AG04450 (cell line): ENCODE measurements at regions not wholly inside any gene's neighbourhood (a gene's known extent, or its start where the extent isn't known, plus 50 kb on each side); places are given as distances from the start of the nearest gene placed in this dataset.

Experiments used
- CTCF ChIA-PET: fragments of 300-600, 350-600 bp; formaldehyde crosslinking; extraction: SDS; loops from one replicate; lab custom pipeline; 2022; ENCODE audit warnings: antibody characterized with exemption, inconsistent platforms; lab: Charles Lee
- POLR2A ChIA-PET: fragments of 350-600 bp; formaldehyde crosslinking; extraction: SDS; loops from one replicate; lab custom pipeline; 2021; ENCODE audit warnings: antibody characterized with exemption, inconsistent platforms; lab: Yijun Ruan, JAX
- DNase-seq: peaks from one replicate; pipeline ENCODE4 v3.0.0-alpha.2; 2011; ENCODE audit warnings: low read depth, low spot score
- H3K27ac ChIP-seq: one replicate; pipeline ENCODE4 v1.5.1; 2012; ENCODE audit warnings: low read depth, low read length, control low read depth
- H3K27me3 ChIP-seq: one replicate; pipeline ENCODE4 v1.6.0; 2012; ENCODE audit warnings: low read length; ENCODE audit not compliant: control insufficient read depth, insufficient read depth
- H3K4me3 ChIP-seq: 2 replicates; pipeline ENCODE4 v1.5.1; 2011; ENCODE audit warnings: mild to moderate bottlenecking, low read depth, low read length, control low read depth
- H3K9me3 ChIP-seq: 2 replicates; pipeline ENCODE4 v1.5.1; 2012; ENCODE audit warnings: low read length; ENCODE audit not compliant: control insufficient read depth, insufficient read depth
- TF ChIP-seq, protein P1 (sequence below): IDR thresholded peaks from 2 replicates; pipeline ENCODE4 v1.5.1; 2011; ENCODE audit warnings: low read depth, low read length, control low read depth, inconsistent platforms

GRCh38 chr12:105862163-105862821 lies 276.5 kb downstream of the NUAK1 start:
- DNase-seq, result no peak
- Histone ChIP-seq H3K27ac (no peak overlapping the region), H3K9me3 (peaks cover 3% of the 10 kb centered on the region; the same call in 1 of the 2 replicates), H3K4me3 (no peak overlapping the region), H3K27me3 (no peaks in the 10 kb centered on the region)
- ChIA-PET CTCF (no interaction called here), POLR2A (no interaction called here)
- TF ChIP-seq, protein P1, sequence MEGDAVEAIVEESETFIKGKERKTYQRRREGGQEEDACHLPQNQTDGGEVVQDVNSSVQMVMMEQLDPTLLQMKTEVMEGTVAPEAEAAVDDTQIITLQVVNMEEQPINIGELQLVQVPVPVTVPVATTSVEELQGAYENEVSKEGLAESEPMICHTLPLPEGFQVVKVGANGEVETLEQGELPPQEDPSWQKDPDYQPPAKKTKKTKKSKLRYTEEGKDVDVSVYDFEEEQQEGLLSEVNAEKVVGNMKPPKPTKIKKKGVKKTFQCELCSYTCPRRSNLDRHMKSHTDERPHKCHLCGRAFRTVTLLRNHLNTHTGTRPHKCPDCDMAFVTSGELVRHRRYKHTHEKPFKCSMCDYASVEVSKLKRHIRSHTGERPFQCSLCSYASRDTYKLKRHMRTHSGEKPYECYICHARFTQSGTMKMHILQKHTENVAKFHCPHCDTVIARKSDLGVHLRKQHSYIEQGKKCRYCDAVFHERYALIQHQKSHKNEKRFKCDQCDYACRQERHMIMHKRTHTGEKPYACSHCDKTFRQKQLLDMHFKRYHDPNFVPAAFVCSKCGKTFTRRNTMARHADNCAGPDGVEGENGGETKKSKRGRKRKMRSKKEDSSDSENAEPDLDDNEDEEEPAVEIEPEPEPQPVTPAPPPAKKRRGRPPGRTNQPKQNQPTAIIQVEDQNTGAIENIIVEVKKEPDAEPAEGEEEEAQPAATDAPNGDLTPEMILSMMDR, result no peak

DNA sequence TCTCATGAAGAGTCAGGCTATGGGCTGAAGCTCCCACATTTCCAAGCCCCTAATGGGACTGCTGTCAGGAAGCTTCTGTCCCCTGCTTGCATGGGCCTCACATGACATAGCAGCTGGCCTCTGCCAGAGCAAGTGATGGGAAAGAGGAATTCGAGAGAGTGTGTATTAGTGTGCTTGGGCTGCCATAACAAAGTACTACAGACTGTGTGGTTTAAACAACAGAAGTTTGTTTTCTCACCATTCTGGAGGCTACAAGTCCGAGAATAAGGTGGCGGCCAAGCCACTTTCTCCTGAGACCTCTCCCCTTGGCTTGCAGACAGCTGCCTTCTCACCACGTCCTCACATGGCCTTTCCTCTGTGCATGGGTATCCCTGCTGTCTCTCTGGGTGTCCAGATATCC lies 274.4 kb downstream of the NUAK1 start:
- no peak for DNase-seq
- Histone ChIP-seq H3K4me3 (no peak overlapping the region), H3K27me3 (no peaks in the 10 kb centered on the region), H3K9me3 (peaks cover 3% of the 10 kb centered on the region; the same call in 1 of the 2 replicates), H3K27ac (no peak overlapping the region)
- CTCF ChIA-PET, result no interaction called here
- TF ChIP-seq, protein P1, result no peak
- POLR2A ChIA-PET, result no interaction called here

GRCh38 chr12:105864901-105865300 lies 273.9 kb downstream of the NUAK1 start:
- no peak for DNase-seq
- H3K4me3 ChIP-seq, result no peak overlapping the region
- CTCF ChIA-PET, result no interaction called here
- TF ChIP-seq, protein P1, result no peak
- no peaks in the 10 kb centered on the region for H3K27me3 ChIP-seq
- POLR2A ChIA-PET, result no interaction called here
- H3K27ac ChIP-seq, result no peak overlapping the region
- H3K9me3 ChIP-seq, result peaks cover 3% of the 10 kb centered on the region; the same call in 1 of the 2 replicates

DNA sequence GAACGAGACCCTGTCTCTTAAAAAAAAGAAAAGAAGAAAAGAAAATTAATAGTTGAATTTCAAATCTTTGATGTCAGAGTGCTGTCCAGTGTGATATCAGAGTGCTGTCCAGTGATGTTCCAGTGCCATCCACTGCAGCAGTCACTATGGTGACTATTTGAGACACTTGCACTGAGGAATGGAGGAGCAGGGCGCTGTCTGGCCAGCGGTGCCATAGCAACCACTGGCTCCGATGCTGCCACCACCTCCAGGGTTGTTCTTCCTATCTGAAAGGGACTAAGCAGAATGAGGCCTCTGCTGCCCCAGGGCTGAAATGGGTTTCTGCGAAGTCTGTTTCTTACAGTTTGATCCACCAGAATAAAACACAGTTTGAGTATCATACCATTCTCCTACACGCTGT lies 272.9 kb downstream of the NUAK1 start:
- Histone ChIP-seq H3K27ac (no peak overlapping the region), H3K4me3 (no peak overlapping the region), H3K27me3 (no peaks in the 10 kb centered on the region), H3K9me3 (peaks cover 3% of the 10 kb centered on the region; the same call in 1 of the 2 replicates)
- CTCF ChIA-PET, result no interaction called here
- no peak for DNase-seq
- TF ChIP-seq, protein P1, result no peak
- POLR2A ChIA-PET, result no interaction called here

DNA sequence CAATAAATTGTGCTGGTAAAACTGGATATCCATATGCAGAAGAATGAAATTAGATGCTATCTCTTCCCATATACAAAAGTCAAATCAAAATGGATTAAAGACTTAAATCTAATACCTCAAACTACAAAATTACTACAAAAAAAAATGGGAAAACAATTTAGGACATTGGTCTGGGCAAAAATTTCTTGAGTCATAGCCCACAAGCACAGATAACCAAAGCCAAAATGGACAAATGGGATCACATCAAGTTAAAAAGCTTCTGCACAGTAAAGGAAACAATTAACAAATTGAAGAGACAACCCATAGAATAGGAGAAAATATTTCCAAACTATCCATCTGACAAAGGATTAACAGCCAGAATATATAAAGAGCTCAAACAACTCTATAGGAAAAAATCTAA lies 264.6 kb downstream of the NUAK1 start:
- H3K27ac ChIP-seq, result no peak overlapping the region
- no peak overlapping the region for H3K4me3 ChIP-seq
- no peaks in the 10 kb centered on the region for H3K27me3 ChIP-seq
- ChIA-PET POLR2A (no interaction called here), CTCF (no interaction called here)
- DNase-seq, result no peak
- TF ChIP-seq, protein P1, result no peak
- H3K9me3 ChIP-seq, result no peaks in the 10 kb centered on the region
